HUES6 (cell line): ENCODE measurements at regions not wholly inside any gene's neighbourhood (a gene's known extent, or its start where the extent isn't known, plus 50 kb on each side); places are given as distances from the start of the nearest gene placed in this dataset.
"Not testable (repeated sequence)": the region's sequence is repeated elsewhere in the genome, so short reads cannot be mapped to it uniquely, and the experiment has no call there.

ENCODE experiments used
- H3K27ac ChIP-seq: 2 replicates; pipeline ENCODE4 v1.7.0; 2013; ENCODE audit warnings: low read depth, mild to moderate bottlenecking, low read length, inconsistent platforms
- H3K27me3 ChIP-seq: 2 replicates; pipeline ENCODE4 v1.6.1; 2013; ENCODE audit warnings: low read length; ENCODE audit not compliant: control insufficient read depth, insufficient read depth
- H3K36me3 ChIP-seq: 2 replicates; pipeline ENCODE4 v1.6.1; 2013; ENCODE audit warnings: low read length; ENCODE audit not compliant: control insufficient read depth, insufficient read depth
- H3K4me1 ChIP-seq: 2 replicates; pipeline ENCODE4 v1.6.1; 2013; ENCODE audit warnings: low read length; ENCODE audit not compliant: control insufficient read depth, insufficient read depth
- H3K4me3 ChIP-seq: 2 replicates; pipeline ENCODE4 v1.5.1; 2013; ENCODE audit warnings: low read depth, low read length
- H3K9ac ChIP-seq: one replicate; pipeline ENCODE4 v1.6.1; 2013; ENCODE audit warnings: mild to moderate bottlenecking, low read length
- H3K9me3 ChIP-seq: 2 replicates; pipeline ENCODE4 v1.6.1; 2013; ENCODE audit warnings: low read depth, low read length; ENCODE audit not compliant: control insufficient read depth, insufficient read depth

DNA sequence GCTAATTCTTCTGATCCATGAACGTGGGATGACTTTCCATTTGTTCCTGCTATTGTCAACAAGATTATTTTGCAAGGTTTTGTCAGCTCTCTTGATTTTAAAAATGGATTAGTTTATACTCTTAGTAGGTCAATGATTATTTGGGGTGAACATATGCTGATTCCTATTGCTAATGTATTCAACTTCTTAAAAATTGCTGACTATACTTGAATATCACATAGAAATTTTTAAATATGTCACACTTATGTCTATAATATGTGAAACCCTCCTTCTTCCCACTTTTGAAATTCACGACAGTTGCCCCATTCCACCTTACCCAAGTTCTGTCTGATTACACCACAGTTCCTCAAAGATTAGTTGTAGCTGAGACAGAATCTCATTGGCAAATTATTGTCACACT, 465.7 kb upstream of the TENM3 start:
- no peak overlapping the region for H3K27ac ChIP-seq
- no peaks in the 10 kb centered on the region for H3K9me3 ChIP-seq
- H3K27me3 ChIP-seq: no peaks in the 10 kb centered on the region
- H3K9ac ChIP-seq: no peak overlapping the region
- H3K4me3 ChIP-seq: no peak overlapping the region
- no peaks in the 10 kb centered on the region for H3K4me1 ChIP-seq
- no peaks in the 10 kb centered on the region for H3K36me3 ChIP-seq

GRCh38 chr4:181784881-181785280, 458.3 kb upstream of the TENM3 start:
- no peaks in the 10 kb centered on the region for H3K36me3 ChIP-seq
- no peak overlapping the region for H3K27ac ChIP-seq
- no peaks in the 10 kb centered on the region for H3K9me3 ChIP-seq
- H3K9ac ChIP-seq: no peak overlapping the region
- no peak overlapping the region for H3K4me3 ChIP-seq
- no peaks in the 10 kb centered on the region for H3K27me3 ChIP-seq
- H3K4me1 ChIP-seq: no peaks in the 10 kb centered on the region

DNA sequence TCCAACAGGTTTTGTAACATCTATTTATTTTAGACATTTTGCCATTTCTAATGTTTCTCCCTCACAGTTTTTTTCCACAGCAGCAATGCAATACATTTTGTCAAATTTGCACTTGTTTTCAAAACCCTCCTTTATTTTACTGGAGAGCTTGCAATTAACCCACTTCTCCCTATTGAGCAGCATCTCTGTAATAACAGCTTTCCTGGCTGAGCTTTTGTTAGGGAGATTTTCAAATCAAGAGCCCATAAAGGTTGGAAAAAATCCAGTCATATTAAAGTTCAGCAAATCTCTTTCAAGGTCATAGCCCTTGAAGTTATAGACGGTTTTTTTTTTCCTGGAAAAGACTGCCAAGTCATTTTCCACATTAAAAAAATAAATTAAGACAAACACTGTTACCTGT, 450.6 kb upstream of the TENM3 start:
- H3K27me3 ChIP-seq: no peaks in the 10 kb centered on the region
- no peak overlapping the region for H3K9ac ChIP-seq

GRCh38 chr4:181793096-181793495, 450.1 kb upstream of the TENM3 start:
- H3K27me3 ChIP-seq: no peaks in the 10 kb centered on the region
- H3K4me3 ChIP-seq: no peak overlapping the region
- peaks cover 8% of the 10 kb centered on the region; the same call in 1 of the 2 replicates for H3K9me3 ChIP-seq
- no peaks in the 10 kb centered on the region for H3K36me3 ChIP-seq
- peaks cover 14% of the 10 kb centered on the region for H3K4me1 ChIP-seq
- no peak overlapping the region for H3K27ac ChIP-seq
- no peak overlapping the region for H3K9ac ChIP-seq

More for the DNA sequence above, 450.6 kb upstream of the TENM3 start:
- no peaks in the 10 kb centered on the region for H3K36me3 ChIP-seq
- no peak overlapping the region for H3K27ac ChIP-seq
- H3K4me3 ChIP-seq: no peak overlapping the region
- H3K9me3 ChIP-seq: peaks cover 8% of the 10 kb centered on the region; the same call in 1 of the 2 replicates
- H3K4me1 ChIP-seq: peaks cover 14% of the 10 kb centered on the region

DNA sequence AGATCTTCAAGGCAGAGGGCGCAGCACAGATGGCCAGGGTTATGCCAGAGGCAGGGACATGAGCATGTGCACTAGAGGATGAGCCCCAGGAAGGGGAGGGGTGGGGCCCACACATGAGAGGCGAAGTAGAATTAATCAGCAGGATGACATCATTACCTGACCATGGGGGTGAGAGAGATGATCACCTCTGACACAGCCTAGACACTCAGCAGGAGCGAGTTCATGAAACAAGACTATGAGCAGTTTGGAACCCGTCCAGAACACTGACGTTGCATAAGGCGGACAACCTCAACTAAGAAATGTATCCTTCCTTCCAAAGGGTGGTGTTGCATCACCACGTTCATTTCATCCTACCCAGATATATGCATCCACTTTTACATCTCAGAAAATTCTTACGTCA, 446.7 kb upstream of the TENM3 start:
- H3K27me3 ChIP-seq: no peaks in the 10 kb centered on the region
- no peak overlapping the region for H3K27ac ChIP-seq
- H3K9ac ChIP-seq: no peak overlapping the region
- H3K9me3 ChIP-seq: peaks cover 8% of the 10 kb centered on the region; the same call in 1 of the 2 replicates
- H3K4me1 ChIP-seq: peaks cover 14% of the 10 kb centered on the region
- no peak overlapping the region for H3K4me3 ChIP-seq
- no peaks in the 10 kb centered on the region for H3K36me3 ChIP-seq

- Histone ChIP-seq H3K36me3 (no peaks in the 10 kb centered on the region), H3K9me3 (peaks cover 8% of the 10 kb centered on the region; the same call in 1 of the 2 replicates), H3K4me3 (no peak overlapping the region), H3K27ac (no peak overlapping the region), H3K9ac (no peak overlapping the region), H3K27me3 (no peaks in the 10 kb centered on the region), H3K4me1 (peaks cover under 1% of the 10 kb centered on the region; the same call in 1 of the 2 replicates)
These were observed 444.7 kb upstream of the TENM3 start for GRCh38 chr4:181798536-181798935.

DNA sequence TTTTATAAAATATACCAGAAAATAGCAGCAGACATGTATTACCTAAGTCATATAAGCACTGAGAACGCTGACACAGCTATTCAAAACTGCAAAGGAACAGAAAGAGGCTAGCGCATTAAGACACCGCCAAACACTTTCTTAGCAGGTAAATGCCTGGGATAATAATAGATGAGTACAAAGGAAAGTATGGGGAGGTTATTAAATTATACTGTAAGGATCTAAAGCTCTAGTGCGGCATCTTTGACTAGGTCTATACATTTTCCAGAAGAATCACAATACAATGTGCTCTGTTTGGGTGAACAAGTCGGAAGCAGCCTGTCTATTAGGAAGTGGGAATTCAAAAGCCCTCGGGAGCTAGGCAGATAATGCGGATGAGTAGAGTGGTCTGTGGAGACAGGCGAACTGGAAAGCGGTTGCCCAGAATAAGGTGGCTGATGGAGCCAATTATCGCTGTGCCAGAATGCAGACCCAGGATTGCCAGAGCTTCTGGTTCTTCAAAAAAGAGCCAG, 443.6 kb upstream of the TENM3 start:
- no peak overlapping the region for H3K4me3 ChIP-seq
- H3K9ac ChIP-seq: no peak overlapping the region
- H3K4me1 ChIP-seq: no peaks in the 10 kb centered on the region
- H3K27me3 ChIP-seq: no peaks in the 10 kb centered on the region
- H3K36me3 ChIP-seq: no peaks in the 10 kb centered on the region
- H3K9me3 ChIP-seq: peaks cover 8% of the 10 kb centered on the region; the same call in 1 of the 2 replicates
- no peak overlapping the region for H3K27ac ChIP-seq

DNA sequence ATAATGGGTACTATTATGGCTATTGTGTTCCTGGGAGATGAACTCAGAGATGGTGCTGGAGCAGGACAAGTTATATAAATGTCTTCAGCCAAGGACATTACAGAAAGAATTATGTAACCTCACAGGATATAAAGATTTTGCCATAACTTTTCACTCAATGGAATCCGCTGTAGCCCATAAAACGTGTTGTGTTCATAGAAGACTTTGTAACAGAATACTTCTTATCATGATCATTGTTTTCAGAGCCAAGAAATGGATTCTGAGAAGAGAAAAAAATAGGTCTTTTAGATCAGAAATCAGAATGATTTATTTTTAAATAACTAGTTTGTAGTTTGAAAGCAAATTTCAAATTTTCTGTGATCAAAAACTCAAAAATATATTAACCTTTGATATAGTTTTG, 441.0 kb upstream of the TENM3 start:
- Histone ChIP-seq H3K36me3 (no peaks in the 10 kb centered on the region), H3K4me3 (no peak overlapping the region), H3K27ac (no peak overlapping the region), H3K4me1 (no peaks in the 10 kb centered on the region), H3K9ac (no peak overlapping the region), H3K9me3 (no peaks in the 10 kb centered on the region), H3K27me3 (no peaks in the 10 kb centered on the region)

DNA sequence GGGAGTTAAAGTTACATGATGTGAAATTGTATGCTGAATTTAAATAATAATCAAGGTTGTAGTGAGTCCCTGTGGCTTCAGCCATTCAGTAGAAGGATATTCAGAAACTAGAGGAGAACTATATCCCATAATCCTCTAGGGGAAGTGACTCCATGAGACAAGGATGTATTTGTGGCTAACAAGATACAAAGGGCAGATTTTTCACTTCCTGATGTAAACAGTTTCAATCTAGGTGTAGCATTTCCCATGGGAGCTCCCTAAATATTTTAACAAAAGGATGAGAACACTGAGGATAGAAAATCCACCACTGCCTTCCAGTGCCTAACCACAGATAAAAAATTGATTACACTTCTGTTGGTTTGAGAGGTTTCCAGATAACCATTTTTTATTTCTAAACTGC, 435.4 kb upstream of the TENM3 start:
- H3K27me3 ChIP-seq: no peaks in the 10 kb centered on the region
- no peak overlapping the region for H3K4me3 ChIP-seq
- no peak overlapping the region for H3K27ac ChIP-seq
- no peaks in the 10 kb centered on the region for H3K4me1 ChIP-seq
- no peak overlapping the region for H3K9ac ChIP-seq
- no peaks in the 10 kb centered on the region for H3K9me3 ChIP-seq
- no peaks in the 10 kb centered on the region for H3K36me3 ChIP-seq

DNA sequence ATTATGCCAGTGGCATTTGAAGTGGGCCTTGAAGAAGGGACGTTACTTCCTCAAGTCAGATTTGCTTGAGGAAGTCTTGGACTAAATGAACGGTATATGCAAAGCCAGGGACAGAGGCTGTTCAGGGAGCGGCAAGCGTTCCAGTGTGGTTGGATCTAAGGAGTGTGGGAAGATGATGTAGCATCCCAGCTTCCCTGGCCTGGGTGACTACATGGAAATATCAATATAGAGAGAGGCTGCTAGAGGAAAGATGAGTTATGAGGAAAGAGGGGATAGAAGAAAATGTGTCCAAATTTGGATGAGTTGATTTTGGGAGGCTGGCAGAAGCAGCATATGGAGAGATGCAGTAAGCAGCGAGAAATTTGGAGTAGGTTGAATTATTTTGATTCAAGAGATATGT, 432.5 kb upstream of the TENM3 start:
- Histone ChIP-seq H3K27me3 (no peaks in the 10 kb centered on the region), H3K36me3 (no peaks in the 10 kb centered on the region), H3K4me1 (no peaks in the 10 kb centered on the region), H3K4me3 (no peak overlapping the region), H3K9me3 (no peaks in the 10 kb centered on the region), H3K27ac (no peak overlapping the region), H3K9ac (no peak overlapping the region)

DNA sequence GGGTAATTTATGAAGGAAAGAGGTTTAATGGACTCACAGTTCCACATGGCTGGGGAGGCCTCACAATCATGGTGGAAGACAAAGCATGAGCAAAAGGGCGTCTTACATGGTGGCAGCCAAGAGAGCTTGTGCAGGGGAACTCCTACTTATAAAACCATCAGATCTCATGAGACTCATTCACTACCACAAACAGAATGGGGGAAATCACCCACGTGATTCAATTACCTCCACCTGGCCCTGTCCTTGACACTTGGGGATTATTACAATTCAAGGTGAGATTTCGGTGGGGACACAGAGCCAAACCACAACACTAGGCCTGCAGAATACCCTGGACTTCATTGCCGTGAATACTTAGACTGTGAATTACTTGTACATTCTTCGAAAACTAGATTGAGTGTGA, 431.7 kb upstream of the TENM3 start:
- not testable (repeated sequence) for H3K36me3 ChIP-seq, H3K9ac ChIP-seq, H3K4me3 ChIP-seq, H3K9me3 ChIP-seq, H3K27me3 ChIP-seq, H3K27ac ChIP-seq, H3K4me1 ChIP-seq

DNA sequence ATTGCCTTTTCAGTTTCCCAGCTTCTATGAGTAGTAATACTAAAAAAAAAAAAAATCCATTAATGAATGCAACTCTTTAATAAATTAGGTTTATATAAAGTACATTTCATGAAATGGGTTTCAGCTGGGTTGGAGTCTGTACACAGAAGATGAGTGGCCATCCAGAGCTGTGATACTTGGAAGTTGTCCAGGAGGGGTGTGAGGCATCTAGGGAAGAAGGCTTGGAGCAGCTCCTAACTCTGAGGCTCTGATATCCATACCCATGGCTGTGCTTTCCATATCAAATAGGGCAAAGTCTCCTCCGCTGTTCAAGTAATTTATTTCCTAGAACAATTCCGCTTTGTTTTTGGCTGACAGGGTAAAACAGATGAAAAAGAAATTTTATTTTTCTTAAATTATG, 423.3 kb upstream of the TENM3 start:
- no peaks in the 10 kb centered on the region for H3K36me3 ChIP-seq
- H3K4me1 ChIP-seq: peaks cover 33% of the 10 kb centered on the region
- peaks cover 15% of the 10 kb centered on the region for H3K9me3 ChIP-seq
- no peak overlapping the region for H3K27ac ChIP-seq
- H3K9ac ChIP-seq: no peak overlapping the region
- no peak overlapping the region for H3K4me3 ChIP-seq
- H3K27me3 ChIP-seq: no peaks in the 10 kb centered on the region
